ENCODE measurements at regions not wholly inside any gene's neighbourhood (a gene's known extent, or its start where the extent isn't known, plus 50 kb on each side); places are given as distances from the start of the nearest gene placed in this dataset.

GRCh38 chr1:57922130-57922529, 498.3 kb upstream of the DAB1 start (continued):
- 0 out of 2 replicates have a peak, but pooled peaks have one; percentile 77 for TF ChIP-seq ZNF24 (IDR thresholded peaks at IDR 0.05)

GRCh38 chr1:57916041-57916440, 492.2 kb upstream of the DAB1 start:
- intact Hi-C loops (cut with micrococcal nuclease; ENCODE audit: unreplicated experiment) (no loop called here), in situ Hi-C loops (cut with MboI) (no loop called here)
- no peaks in the 10 kb centered on the region for H3K36me3 ChIP-seq (ENCODE audit: control insufficient read depth in 2 of 2, insufficient read depth in 2 of 2, low read length in 1 of 2)
- DNase-seq (ENCODE audit: low read depth, low spot score) = no peak
- H3K4me2 ChIP-seq (ENCODE audit: control insufficient read depth, insufficient read depth) = no peak overlapping the region
- 20% methylated on average over 6 of the region's 6 CpGs for WGBS (ENCODE audit: insufficient coverage, insufficient replicate concordance, low lambda C conversion rate, missing lambda C conversion rate)
- no peak overlapping the region for H3K9ac ChIP-seq (ENCODE audit: control insufficient read depth, insufficient read depth, low read length)
- no peaks in the 10 kb centered on the region for H3K9me3 ChIP-seq (replicated peaks; ENCODE audit: control insufficient read depth, insufficient read depth, low read length)
- ChIA-PET SMC1A (ENCODE audit: uncharacterized antibody, unreplicated experiment) (interaction anchor here (0.6 to 1.0 kb wide), 3 partner anchors 83 to 243 kb away, joined by 3 read pairs; no protein-coding TSS in a partner anchor), POLR2A (no interaction called here), RAD21 (ENCODE audit: unreplicated experiment) (no interaction called here), CTCF (interaction anchor here (0.9 kb wide), 1 partner anchor 31 kb away, joined by 3 read pairs; no protein-coding TSS in a partner anchor)
- no peaks in the 10 kb centered on the region for H3K79me2 ChIP-seq (ENCODE audit: control insufficient read depth, insufficient read depth, low read length)
- no peak overlapping the region for H2AFZ ChIP-seq (ENCODE audit: control insufficient read depth, low read depth, low read length)
- no peaks in the 10 kb centered on the region for H4K20me1 ChIP-seq (ENCODE audit: control insufficient read depth, insufficient read depth)
- no peaks in the 10 kb centered on the region for H3K27me3 ChIP-seq (replicated peaks in 1 of 2; ENCODE audit: control insufficient read depth in 2 of 2, insufficient read depth in 2 of 2, low read length in 1 of 2)
- no peak overlapping the region for H3K27ac ChIP-seq (ENCODE audit: control insufficient read depth, insufficient read depth)
- FAIRE-seq = no peak
- no TSS peak for BruUV-seq (replicated peaks)
- H3K4me3 ChIP-seq = no peak overlapping the region
- no peaks in the 10 kb centered on the region for H3K4me1 ChIP-seq (ENCODE audit: control insufficient read depth, insufficient read depth, low read length)
- no peak for ATAC-seq
- TF ChIP-seq ZSCAN29 (IDR thresholded peaks at IDR 0.05) (no peak), PAX8 (IDR thresholded peaks at IDR 0.05) (no peak), HDGF (IDR thresholded peaks at IDR 0.05) (no peak), YBX1 (IDR thresholded peaks at IDR 0.05) (no peak), ZBTB11 (CRISPR knock-in tag; IDR thresholded peaks at IDR 0.05) (no peak), FOXM1 (IDR thresholded peaks at IDR 0.05; ENCODE audit: low read depth, low read length) (no peak), POLR2AphosphoS5 (IDR thresholded peaks at IDR 0.05; ENCODE audit: low read length) (no peak), ZBED1 (IDR thresholded peaks at IDR 0.05; ENCODE audit: borderline replicate concordance) (no peak), TBL1XR1 (IDR thresholded peaks at IDR 0.05; ENCODE audit: low read depth, low read length) (no peak)
- TF ChIP-seq, protein P1, sequence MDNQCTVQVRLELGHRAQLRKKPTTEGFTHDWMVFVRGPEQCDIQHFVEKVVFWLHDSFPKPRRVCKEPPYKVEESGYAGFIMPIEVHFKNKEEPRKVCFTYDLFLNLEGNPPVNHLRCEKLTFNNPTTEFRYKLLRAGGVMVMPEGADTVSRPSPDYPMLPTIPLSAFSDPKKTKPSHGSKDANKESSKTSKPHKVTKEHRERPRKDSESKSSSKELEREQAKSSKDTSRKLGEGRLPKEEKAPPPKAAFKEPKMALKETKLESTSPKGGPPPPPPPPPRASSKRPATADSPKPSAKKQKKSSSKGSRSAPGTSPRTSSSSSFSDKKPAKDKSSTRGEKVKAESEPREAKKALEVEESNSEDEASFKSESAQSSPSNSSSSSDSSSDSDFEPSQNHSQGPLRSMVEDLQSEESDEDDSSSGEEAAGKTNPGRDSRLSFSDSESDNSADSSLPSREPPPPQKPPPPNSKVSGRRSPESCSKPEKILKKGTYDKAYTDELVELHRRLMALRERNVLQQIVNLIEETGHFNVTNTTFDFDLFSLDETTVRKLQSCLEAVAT (IDR thresholded peaks at IDR 0.05) = no peak
- TF ChIP-seq, protein P2, sequence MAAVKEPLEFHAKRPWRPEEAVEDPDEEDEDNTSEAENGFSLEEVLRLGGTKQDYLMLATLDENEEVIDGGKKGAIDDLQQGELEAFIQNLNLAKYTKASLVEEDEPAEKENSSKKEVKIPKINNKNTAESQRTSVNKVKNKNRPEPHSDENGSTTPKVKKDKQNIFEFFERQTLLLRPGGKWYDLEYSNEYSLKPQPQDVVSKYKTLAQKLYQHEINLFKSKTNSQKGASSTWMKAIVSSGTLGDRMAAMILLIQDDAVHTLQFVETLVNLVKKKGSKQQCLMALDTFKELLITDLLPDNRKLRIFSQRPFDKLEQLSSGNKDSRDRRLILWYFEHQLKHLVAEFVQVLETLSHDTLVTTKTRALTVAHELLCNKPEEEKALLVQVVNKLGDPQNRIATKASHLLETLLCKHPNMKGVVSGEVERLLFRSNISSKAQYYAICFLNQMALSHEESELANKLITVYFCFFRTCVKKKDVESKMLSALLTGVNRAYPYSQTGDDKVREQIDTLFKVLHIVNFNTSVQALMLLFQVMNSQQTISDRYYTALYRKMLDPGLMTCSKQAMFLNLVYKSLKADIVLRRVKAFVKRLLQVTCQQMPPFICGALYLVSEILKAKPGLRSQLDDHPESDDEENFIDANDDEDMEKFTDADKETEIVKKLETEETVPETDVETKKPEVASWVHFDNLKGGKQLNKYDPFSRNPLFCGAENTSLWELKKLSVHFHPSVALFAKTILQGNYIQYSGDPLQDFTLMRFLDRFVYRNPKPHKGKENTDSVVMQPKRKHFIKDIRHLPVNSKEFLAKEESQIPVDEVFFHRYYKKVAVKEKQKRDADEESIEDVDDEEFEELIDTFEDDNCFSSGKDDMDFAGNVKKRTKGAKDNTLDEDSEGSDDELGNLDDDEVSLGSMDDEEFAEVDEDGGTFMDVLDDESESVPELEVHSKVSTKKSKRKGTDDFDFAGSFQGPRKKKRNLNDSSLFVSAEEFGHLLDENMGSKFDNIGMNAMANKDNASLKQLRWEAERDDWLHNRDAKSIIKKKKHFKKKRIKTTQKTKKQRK (IDR thresholded peaks at IDR 0.05; ENCODE audit: low read depth, low read length) = no peak
- TF ChIP-seq, protein P3, sequence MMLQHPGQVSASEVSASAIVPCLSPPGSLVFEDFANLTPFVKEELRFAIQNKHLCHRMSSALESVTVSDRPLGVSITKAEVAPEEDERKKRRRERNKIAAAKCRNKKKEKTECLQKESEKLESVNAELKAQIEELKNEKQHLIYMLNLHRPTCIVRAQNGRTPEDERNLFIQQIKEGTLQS (IDR thresholded peaks at IDR 0.05; ENCODE audit: borderline replicate concordance, extremely low read depth, low read depth, low read length) = no peak

All from GM12878 (cell line).